Esophagus muscularis mucosa (tissue), 4 donors: ENCODE measurements at regions not wholly inside any gene's neighbourhood (a gene's known extent, or its start where the extent isn't known, plus 50 kb on each side); places are given as distances from the start of the nearest gene placed in this dataset.

Experiments
- DNase-seq: peaks from one replicate; pipeline ENCODE4 v3.0.0-alpha.2; 2017; ENCODE audit errors: extremely low spot score
- H3K27ac ChIP-seq, 4 donors: fragments of 200-600 bp; sonication (generic); replicated peaks in 1 of 4; 1 replicate in 3 of 4; 2 replicates in 1 of 4; pipeline ENCODE4 v1.5.1; 2016 to 2019; ENCODE audit warnings: mild to moderate bottlenecking in 1 of 4
- H3K27me3 ChIP-seq, 4 donors: fragments of 200-600 bp; sonication (generic); one replicate each; pipeline versions ENCODE4 v1.5.1 to v1.6.0; 2016 to 2019
- H3K36me3 ChIP-seq, 4 donors: fragments of 200-600 bp; sonication (generic); one replicate each; pipeline ENCODE4 v1.5.1; 2016 to 2019
- H3K4me1 ChIP-seq, 4 donors: fragments of 200-600 bp; sonication (generic); one replicate each; pipeline ENCODE4 v1.5.1; 2016 to 2019
- H3K4me3 ChIP-seq, 4 donors: fragments of 200-600 bp; sonication (generic); 1 replicate in 2 of 4; 2 replicates in 2 of 4; pipeline ENCODE4 v1.5.1; 2016 to 2019; ENCODE audit warnings: mild to moderate bottlenecking in 4 of 4, moderate library complexity in 1 of 4
- H3K9me3 ChIP-seq, 4 donors: fragments of 200-600 bp; sonication (generic); 1 replicate in 3 of 4; 2 replicates in 1 of 4; pipeline ENCODE4 v1.5.1; 2016 to 2019
- EP300 ChIP-seq: sonication (generic); formaldehyde crosslinking; IDR thresholded peaks from one replicate; pipeline ENCODE4 v1.6.1; 2017; ENCODE audit warnings: antibody characterized with exemption
- POLR2A ChIP-seq: fragments of 450-650 bp; IDR thresholded peaks from one replicate; pipeline ENCODE4 v1.6.1; 2017; ENCODE audit warnings: antibody characterized with exemption, moderate library complexity, mild to moderate bottlenecking, low read depth
- POLR2AphosphoS5 ChIP-seq, 2 donors: sonication (generic); formaldehyde crosslinking; IDR thresholded peaks; one replicate each; pipeline ENCODE4 v1.6.1; 2017; ENCODE audit warnings: antibody characterized with exemption in 2 of 2
- WGBS: methylation state at CpG from one replicate; pipeline ENCODE4 v1.1.5; 2018; 5-methylcytosine and 5-hydroxymethylcytosine counted together
- intact Hi-C: fragments of 100-400 bp; cut with DNase I; formaldehyde crosslinking; loops from one replicate; pipeline ENCODE4 v1.15.1; 2023
- TF ChIP-seq, protein P1 (sequence below), 3 experiments: fragments of 200-600 bp in 2 of 3; fragments of 450-650 bp in 1 of 3; sonication (generic) in 2 of 3; IDR thresholded peaks; one replicate each; pipeline ENCODE4 v1.5.1; 2017 to 2019; ENCODE audit warnings: antibody characterized with exemption in 3 of 3, mild to moderate bottlenecking in 2 of 3, moderate library complexity in 1 of 3

DNA sequence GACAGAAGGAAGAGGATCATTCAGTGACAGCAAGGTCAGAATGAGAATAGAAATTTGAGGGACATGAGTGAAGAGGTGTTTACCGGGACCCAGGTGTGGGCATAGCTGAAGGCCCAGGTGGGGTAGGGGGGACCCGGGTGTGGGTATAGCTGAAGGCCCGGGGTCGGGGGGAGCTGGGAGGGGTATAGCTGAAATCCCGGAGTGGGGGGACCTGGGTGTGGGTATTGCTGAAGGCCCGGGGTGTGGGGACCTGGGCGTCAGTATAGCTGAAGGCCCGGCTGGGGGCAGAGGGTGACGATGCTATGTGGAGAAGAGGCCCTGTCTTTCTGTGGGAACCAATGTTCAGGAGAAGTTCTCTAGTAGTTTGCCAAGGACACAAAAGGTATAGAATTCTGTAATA, 183.0 kb upstream of the PITRM1 start:
- Histone ChIP-seq H3K36me3 (no peaks in the 10 kb centered on the region), H3K9me3 (peaks cover 0 to 6% (median 0%) of the 10 kb centered on the region in 4 donors), H3K4me3 (no peak overlapping the region), H3K4me1 (peaks cover 0 to 18% (median 11%) of the 10 kb centered on the region in 4 donors), H3K27me3 (no peaks in the 10 kb centered on the region), H3K27ac (no peak overlapping the region)
- no peak for DNase-seq
- 97% methylated on average over 9 of the region's 9 CpGs for WGBS
- intact Hi-C loops, result no loop called here
- TF ChIP-seq EP300 (no peak), POLR2AphosphoS5 (IDR thresholded peaks at IDR 0.05) (no peak), POLR2A (no peak)
- TF ChIP-seq, protein P1, sequence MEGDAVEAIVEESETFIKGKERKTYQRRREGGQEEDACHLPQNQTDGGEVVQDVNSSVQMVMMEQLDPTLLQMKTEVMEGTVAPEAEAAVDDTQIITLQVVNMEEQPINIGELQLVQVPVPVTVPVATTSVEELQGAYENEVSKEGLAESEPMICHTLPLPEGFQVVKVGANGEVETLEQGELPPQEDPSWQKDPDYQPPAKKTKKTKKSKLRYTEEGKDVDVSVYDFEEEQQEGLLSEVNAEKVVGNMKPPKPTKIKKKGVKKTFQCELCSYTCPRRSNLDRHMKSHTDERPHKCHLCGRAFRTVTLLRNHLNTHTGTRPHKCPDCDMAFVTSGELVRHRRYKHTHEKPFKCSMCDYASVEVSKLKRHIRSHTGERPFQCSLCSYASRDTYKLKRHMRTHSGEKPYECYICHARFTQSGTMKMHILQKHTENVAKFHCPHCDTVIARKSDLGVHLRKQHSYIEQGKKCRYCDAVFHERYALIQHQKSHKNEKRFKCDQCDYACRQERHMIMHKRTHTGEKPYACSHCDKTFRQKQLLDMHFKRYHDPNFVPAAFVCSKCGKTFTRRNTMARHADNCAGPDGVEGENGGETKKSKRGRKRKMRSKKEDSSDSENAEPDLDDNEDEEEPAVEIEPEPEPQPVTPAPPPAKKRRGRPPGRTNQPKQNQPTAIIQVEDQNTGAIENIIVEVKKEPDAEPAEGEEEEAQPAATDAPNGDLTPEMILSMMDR (IDR thresholded peaks at IDR 0.05), result no peak

DNA sequence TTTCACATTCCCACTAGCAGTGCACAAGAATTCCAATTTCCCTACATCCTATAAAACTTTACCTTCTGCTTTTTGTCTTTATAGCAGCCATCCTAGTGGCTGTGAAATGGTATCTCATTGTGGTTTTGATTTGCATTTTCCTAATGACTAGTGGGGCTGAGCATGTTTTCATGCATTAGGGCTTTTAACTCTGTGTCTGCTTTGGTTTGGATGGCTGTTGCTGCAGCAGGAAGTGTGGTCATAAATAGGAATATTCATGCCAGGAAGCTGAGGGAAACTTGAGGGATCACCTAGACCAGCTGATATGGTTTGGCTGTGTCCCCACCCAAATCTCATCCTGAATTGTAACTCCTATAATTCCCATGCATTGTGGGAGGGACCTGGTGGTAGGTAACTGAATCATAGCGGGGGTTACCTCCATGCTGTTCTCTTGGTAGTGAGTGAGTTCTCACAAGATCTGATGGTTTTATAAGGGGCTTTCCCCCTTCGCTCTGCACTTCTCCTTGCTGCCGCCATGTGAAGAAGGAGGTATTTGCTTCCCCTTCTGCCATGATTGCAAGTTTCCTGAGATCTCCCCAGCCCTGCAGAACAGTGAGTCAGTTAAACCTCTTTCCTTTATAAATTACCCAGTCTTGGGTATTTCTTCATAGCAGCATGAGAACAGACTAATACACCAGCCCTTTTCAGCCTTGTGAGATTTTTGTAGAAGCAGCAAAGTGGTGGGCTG, 181.8 kb upstream of the PITRM1 start:
- intact Hi-C loops, result no loop called here
- H3K9me3 ChIP-seq, result peaks cover 0 to 6% (median 0%) of the 10 kb centered on the region in 4 donors
- no peaks in the 10 kb centered on the region for H3K36me3 ChIP-seq
- H3K4me3 ChIP-seq, result no peak overlapping the region
- DNase-seq, result no peak
- no peak overlapping the region for H3K27ac ChIP-seq
- H3K27me3 ChIP-seq, result no peaks in the 10 kb centered on the region
- TF ChIP-seq EP300, result no peak
- WGBS, result 92% methylated on average over 3 of the region's 3 CpGs
- H3K4me1 ChIP-seq, result peaks cover 0 to 19% (median 11%) of the 10 kb centered on the region in 4 donors

DNA sequence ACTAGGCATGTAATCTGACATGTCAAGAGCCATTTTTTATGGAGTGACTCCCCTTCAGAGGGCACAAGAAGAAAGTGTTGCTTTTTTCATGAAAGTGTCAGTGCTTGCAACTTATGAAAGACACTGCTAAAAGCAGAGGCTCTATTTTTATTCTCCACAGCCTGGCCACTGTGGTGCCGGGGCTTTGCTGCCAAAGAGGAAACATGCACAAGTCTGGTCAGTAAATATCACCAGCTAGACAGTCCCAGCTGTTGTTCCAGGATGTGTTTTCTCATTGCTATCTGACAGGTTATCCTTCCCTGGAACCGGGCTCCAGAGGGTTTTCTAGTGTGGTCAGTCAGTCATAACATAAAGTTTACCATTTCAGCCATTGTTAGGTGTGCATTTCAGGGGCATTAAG, 180.7 kb upstream of the PITRM1 start:
- intact Hi-C loops, result no loop called here
- TF ChIP-seq POLR2A (no peak), EP300 (no peak), POLR2AphosphoS5 (IDR thresholded peaks at IDR 0.05) (no peak)
- TF ChIP-seq, protein P1 (IDR thresholded peaks at IDR 0.05), result no peak
- Histone ChIP-seq H3K9me3 (peaks cover 0 to 1% (median 0%) of the 10 kb centered on the region in 4 donors), H3K27ac (no peak overlapping the region), H3K36me3 (no peaks in the 10 kb centered on the region), H3K4me3 (no peak overlapping the region), H3K27me3 (no peaks in the 10 kb centered on the region), H3K4me1 (peaks cover 0 to 19% (median 11%) of the 10 kb centered on the region in 4 donors)
- 15% methylated on average over 2 of the region's 2 CpGs for WGBS
- no peak for DNase-seq

DNA sequence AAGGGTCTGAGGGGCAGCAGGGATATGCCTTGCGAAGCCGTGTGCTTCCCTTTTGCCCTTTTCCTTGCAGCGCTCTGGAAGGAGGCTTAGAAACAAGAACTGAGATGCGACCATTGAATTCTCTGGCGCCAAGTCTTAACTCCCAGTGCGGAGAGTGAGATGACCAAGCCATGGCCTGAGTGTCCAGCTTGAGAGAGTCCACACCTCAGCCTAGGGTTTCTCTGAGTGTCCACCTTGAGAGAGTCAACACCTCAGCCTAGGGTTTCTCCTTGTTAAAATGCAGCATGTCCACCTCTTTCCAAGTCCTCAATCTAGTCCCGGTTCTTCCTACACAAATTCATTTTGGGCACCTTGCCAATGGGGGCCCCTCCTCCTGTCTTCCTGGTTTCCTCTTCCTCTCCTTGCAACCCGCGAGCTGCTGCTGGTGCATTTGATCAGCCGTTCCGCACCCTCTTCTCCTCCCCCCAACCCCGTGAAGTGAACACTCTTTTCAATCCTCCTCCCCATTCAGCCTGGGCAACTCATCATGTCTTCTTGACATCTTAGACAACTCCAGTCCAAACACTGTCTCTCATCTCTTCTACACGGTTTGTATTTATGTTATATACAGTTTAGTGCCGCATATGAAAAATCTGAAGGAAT, 178.2 kb upstream of the PITRM1 start:
- Histone ChIP-seq H3K4me1 (peaks cover 0 to 19% (median 11%) of the 10 kb centered on the region in 4 donors), H3K9me3 (no peaks in the 10 kb centered on the region), H3K36me3 (no peaks in the 10 kb centered on the region), H3K4me3 (no peak overlapping the region), H3K27me3 (no peaks in the 10 kb centered on the region), H3K27ac (no peak overlapping the region)
- no peak for DNase-seq
- intact Hi-C loops, result no loop called here
- 59% methylated on average over 14 of the region's 14 CpGs for WGBS
- no peak for TF ChIP-seq EP300
- no peak for TF ChIP-seq POLR2A
- no peak for TF ChIP-seq POLR2AphosphoS5 (IDR thresholded peaks at IDR 0.05)
- TF ChIP-seq, protein P1 (IDR thresholded peaks at IDR 0.05), result no peak

DNA sequence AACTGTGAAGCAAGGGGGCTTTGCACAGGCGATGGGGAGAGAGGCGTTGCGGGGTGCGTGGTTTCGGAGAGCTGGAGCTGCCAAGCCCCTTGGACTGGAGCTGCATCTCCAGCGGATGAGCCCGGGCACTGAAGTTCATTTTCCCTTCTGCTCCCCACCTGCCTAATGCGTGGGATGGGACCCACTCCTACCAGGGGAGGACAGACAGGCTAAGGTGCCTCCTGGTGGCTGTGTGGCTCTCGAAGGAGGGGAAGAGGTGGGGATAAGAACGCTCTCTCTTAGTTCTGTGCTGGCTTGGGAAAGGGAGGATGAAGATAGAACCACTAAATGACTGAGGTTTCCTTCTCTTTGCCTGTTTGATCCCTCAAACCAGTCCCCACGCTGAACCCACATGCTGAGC, 177.6 kb upstream of the PITRM1 start:
- no peaks in the 10 kb centered on the region for H3K27me3 ChIP-seq
- intact Hi-C loops, result no loop called here
- TF ChIP-seq POLR2AphosphoS5 (IDR thresholded peaks at IDR 0.05) (no peak), EP300 (no peak)
- no peak overlapping the region for H3K4me3 ChIP-seq
- WGBS, result 93% methylated on average over 11 of the region's 11 CpGs
- H3K27ac ChIP-seq, result no peak overlapping the region
- DNase-seq, result no peak
- H3K9me3 ChIP-seq, result no peaks in the 10 kb centered on the region
- H3K36me3 ChIP-seq, result no peaks in the 10 kb centered on the region
- H3K4me1 ChIP-seq, result peaks cover 0 to 19% (median 11%) of the 10 kb centered on the region in 4 donors
